ENCODE measurements at regions not wholly inside any gene's neighbourhood (a gene's known extent, or its start where the extent isn't known, plus 50 kb on each side); places are given as distances from the start of the nearest gene placed in this dataset.

GRCh38 chr7:124603066-124603465, 162.5 kb downstream of the GPR37 start:
- ATAC-seq (ENCODE audit: insufficient read depth, low FRiP score) (no peak), DNase-seq (no peak)
- no peaks in the 10 kb centered on the region for H3K27me3 ChIP-seq (ENCODE audit: control insufficient read depth in 3 of 3, insufficient read depth in 3 of 3, low read length in 2 of 3)
- no peaks in the 10 kb centered on the region for H3K36me3 ChIP-seq (ENCODE audit: control insufficient read depth in 4 of 4, insufficient read depth in 4 of 4, low read length in 4 of 4)
- no peaks in the 10 kb centered on the region for H3K4me1 ChIP-seq (ENCODE audit: control insufficient read depth in 5 of 5, insufficient read depth in 5 of 5, low read length in 5 of 5)
- no peak overlapping the region for H3K27ac ChIP-seq (ENCODE audit: low read depth in 1 of 2, low read length in 1 of 2)
- no peaks in the 10 kb centered on the region for H3K9me3 ChIP-seq (ENCODE audit: control insufficient read depth in 4 of 4, insufficient read depth in 3 of 4, low read length in 3 of 4)
- H3K4me3 ChIP-seq: no peak overlapping the region
- H3K9ac ChIP-seq (ENCODE audit: insufficient read depth in 1 of 2, low read length in 2 of 2): no peak overlapping the region
- TF ChIP-seq CTCF (IDR thresholded peaks at IDR 0.05; ENCODE audit: control extremely low read depth, extremely low read depth): no peak
- 89 to 96% methylated on average over 1 of the region's 1 CpG for WGBS, 2 donors

- Histone ChIP-seq H3K9me3 (ENCODE audit: control insufficient read depth in 4 of 4, insufficient read depth in 3 of 4, low read length in 3 of 4) (no peaks in the 10 kb centered on the region), H3K4me1 (ENCODE audit: control insufficient read depth in 5 of 5, insufficient read depth in 5 of 5, low read length in 5 of 5) (no peaks in the 10 kb centered on the region), H3K4me3 (no peak overlapping the region), H3K27me3 (ENCODE audit: control insufficient read depth in 3 of 3, insufficient read depth in 3 of 3, low read length in 2 of 3) (no peaks in the 10 kb centered on the region), H3K9ac (ENCODE audit: insufficient read depth in 1 of 2, low read length in 2 of 2) (no peak overlapping the region), H3K27ac (ENCODE audit: low read depth in 1 of 2, low read length in 1 of 2) (no peak overlapping the region), H3K36me3 (ENCODE audit: control insufficient read depth in 4 of 4, insufficient read depth in 4 of 4, low read length in 4 of 4) (no peaks in the 10 kb centered on the region)
- DNase-seq (no peak), ATAC-seq (ENCODE audit: insufficient read depth, low FRiP score) (no peak)
- no peak for TF ChIP-seq CTCF (IDR thresholded peaks at IDR 0.05; ENCODE audit: control extremely low read depth, extremely low read depth)
Measured at GRCh38 chr7:124597509-124597908, 168.1 kb downstream of the GPR37 start.

- Histone ChIP-seq H3K36me3 (ENCODE audit: control insufficient read depth in 4 of 4, insufficient read depth in 4 of 4, low read length in 4 of 4) (no peaks in the 10 kb centered on the region), H3K9me3 (ENCODE audit: control insufficient read depth in 4 of 4, insufficient read depth in 3 of 4, low read length in 3 of 4) (no peaks in the 10 kb centered on the region), H3K9ac (ENCODE audit: insufficient read depth in 1 of 2, low read length in 2 of 2) (no peak overlapping the region), H3K27me3 (ENCODE audit: control insufficient read depth in 3 of 3, insufficient read depth in 3 of 3, low read length in 2 of 3) (no peaks in the 10 kb centered on the region), H3K4me1 (ENCODE audit: control insufficient read depth in 5 of 5, insufficient read depth in 5 of 5, low read length in 5 of 5) (no peaks in the 10 kb centered on the region), H3K27ac (ENCODE audit: low read depth in 1 of 2, low read length in 1 of 2) (no peak overlapping the region), H3K4me3 (no peak overlapping the region)
- 79 to 81% methylated on average over 1 of the region's 1 CpG for WGBS, 2 donors
- DNase-seq (no peak), ATAC-seq (ENCODE audit: insufficient read depth, low FRiP score) (no peak)
- TF ChIP-seq CTCF (IDR thresholded peaks at IDR 0.05; ENCODE audit: control extremely low read depth, extremely low read depth): no peak
Measured at GRCh38 chr7:124596881-124597280, 168.7 kb downstream of the GPR37 start.

DNA sequence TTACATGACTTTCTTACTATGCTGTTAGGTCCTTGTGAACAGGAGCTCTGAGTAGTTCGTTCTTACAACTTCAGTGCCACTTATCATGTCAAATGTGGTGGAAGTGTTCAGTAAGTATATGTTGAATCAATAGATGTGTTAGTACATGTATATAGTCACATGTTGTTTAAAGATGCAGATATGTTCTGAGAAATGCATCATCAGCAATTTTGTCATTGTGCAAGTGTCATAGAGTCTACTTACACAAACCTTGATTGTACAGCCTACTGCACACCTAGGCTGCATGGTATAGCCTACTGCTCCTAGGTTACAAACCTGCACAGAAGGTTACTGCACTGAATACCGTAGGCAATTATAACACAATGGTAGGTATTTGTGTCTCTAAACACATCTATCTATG, 174.8 kb downstream of the GPR37 start:
- no peak overlapping the region for H3K4me3 ChIP-seq
- WGBS, 2 donors: 79 to 88% methylated on average over 2 of the region's 2 CpGs
- DNase-seq (no peak), ATAC-seq (ENCODE audit: insufficient read depth, low FRiP score) (no peak)
- H3K9me3 ChIP-seq (ENCODE audit: control insufficient read depth in 4 of 4, insufficient read depth in 3 of 4, low read length in 3 of 4): no peaks in the 10 kb centered on the region
- H3K4me1 ChIP-seq (ENCODE audit: control insufficient read depth in 5 of 5, insufficient read depth in 5 of 5, low read length in 5 of 5): no peaks in the 10 kb centered on the region
- TF ChIP-seq CTCF (IDR thresholded peaks at IDR 0.05; ENCODE audit: control extremely low read depth, extremely low read depth): no peak
- no peak overlapping the region for H3K9ac ChIP-seq (ENCODE audit: insufficient read depth in 1 of 2, low read length in 2 of 2)
- no peaks in the 10 kb centered on the region for H3K27me3 ChIP-seq (ENCODE audit: control insufficient read depth in 3 of 3, insufficient read depth in 3 of 3, low read length in 2 of 3)
- H3K36me3 ChIP-seq (ENCODE audit: control insufficient read depth in 4 of 4, insufficient read depth in 4 of 4, low read length in 4 of 4): no peaks in the 10 kb centered on the region
- H3K27ac ChIP-seq (ENCODE audit: low read depth in 1 of 2, low read length in 1 of 2): no peak overlapping the region
